22Rv1 (cell line): ENCODE measurements at regions not wholly inside any gene's neighbourhood (a gene's known extent, or its start where the extent isn't known, plus 50 kb on each side); places are given as distances from the start of the nearest gene placed in this dataset.

ENCODE experiments used
- ZFX ChIP-seq: fragments of 450-650 bp; IDR thresholded peaks from 2 replicates; pipeline ENCODE4 v1.6.1; 2017; ENCODE audit warnings: antibody characterized with exemption, borderline replicate concordance
- TF ChIP-seq, protein P1 (sequence below): fragments of 450-650 bp; IDR thresholded peaks from 2 replicates; pipeline ENCODE4 v1.5.1; 2017; ENCODE audit warnings: mild to moderate bottlenecking

DNA sequence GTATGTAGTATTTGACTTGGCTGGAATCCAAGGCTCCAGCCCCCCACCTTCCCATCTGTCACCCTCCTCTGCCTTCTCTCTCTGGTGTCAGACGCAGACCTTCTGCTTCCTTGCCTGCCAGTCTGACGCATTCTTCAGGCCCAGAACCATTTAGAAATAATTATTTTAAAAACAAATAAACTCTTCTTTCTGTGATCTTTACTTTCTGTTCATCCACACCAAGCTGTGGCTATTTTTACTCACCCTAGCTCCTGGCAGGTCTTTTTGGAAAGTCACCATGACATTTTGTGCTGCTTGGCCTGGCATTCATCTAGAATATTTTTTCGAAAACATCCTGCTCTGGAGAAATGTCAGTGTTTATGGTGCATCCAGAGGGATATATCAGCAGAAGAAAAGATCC lies 330.7 kb upstream of the ASIC2 start:
- TF ChIP-seq, protein P1, sequence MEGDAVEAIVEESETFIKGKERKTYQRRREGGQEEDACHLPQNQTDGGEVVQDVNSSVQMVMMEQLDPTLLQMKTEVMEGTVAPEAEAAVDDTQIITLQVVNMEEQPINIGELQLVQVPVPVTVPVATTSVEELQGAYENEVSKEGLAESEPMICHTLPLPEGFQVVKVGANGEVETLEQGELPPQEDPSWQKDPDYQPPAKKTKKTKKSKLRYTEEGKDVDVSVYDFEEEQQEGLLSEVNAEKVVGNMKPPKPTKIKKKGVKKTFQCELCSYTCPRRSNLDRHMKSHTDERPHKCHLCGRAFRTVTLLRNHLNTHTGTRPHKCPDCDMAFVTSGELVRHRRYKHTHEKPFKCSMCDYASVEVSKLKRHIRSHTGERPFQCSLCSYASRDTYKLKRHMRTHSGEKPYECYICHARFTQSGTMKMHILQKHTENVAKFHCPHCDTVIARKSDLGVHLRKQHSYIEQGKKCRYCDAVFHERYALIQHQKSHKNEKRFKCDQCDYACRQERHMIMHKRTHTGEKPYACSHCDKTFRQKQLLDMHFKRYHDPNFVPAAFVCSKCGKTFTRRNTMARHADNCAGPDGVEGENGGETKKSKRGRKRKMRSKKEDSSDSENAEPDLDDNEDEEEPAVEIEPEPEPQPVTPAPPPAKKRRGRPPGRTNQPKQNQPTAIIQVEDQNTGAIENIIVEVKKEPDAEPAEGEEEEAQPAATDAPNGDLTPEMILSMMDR: no peak
- no peak for TF ChIP-seq ZFX
